ENCODE measurements at regions not wholly inside any gene's neighbourhood (a gene's known extent, or its start where the extent isn't known, plus 50 kb on each side); places are given as distances from the start of the nearest gene placed in this dataset.
A peak's percentile ranks its signal among the peaks of the same experiment; 100 is the strongest.

DNA sequence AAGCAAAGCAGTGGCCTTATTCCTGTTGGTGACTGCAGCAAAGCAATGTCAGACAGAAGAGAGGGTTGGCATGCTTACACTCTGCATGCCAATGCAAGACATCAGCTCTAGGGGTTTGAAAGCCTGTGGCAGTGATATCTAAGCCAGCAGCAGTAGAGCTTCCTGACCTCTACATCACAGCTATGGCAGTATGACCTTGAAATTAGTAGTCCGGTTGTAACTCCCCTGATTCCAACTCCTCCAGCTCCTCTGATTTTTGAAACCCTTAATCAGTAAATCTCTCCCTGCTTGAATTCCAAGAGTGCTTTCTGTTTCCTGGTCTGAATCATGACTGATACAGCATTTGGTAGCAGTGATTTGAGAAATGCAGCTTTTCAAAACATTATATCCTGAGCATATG lies 60.0 kb upstream of the LRP1B start:
- Histone ChIP-seq H3K27me3 (no peaks in the 10 kb centered on the region), H3K36me3 (no peaks in the 10 kb centered on the region), H3K9me3 (no peaks in the 10 kb centered on the region), H3K27ac (no peak overlapping the region), H3K4me3 (no peak overlapping the region), H3K4me1 (no peaks in the 10 kb centered on the region)
- no peak for DNase-seq (ENCODE audit: low spot score in 2 of 2)
- WGBS = 37% methylated on average over 1 of the region's 1 CpG
- TF ChIP-seq EP300 (IDR thresholded peaks at IDR 0.05) (no peak), POLR2A (IDR thresholded peaks at IDR 0.05) (no peak), POLR2AphosphoS5 (IDR thresholded peaks at IDR 0.05) (no peak)
- TF ChIP-seq, protein P1, sequence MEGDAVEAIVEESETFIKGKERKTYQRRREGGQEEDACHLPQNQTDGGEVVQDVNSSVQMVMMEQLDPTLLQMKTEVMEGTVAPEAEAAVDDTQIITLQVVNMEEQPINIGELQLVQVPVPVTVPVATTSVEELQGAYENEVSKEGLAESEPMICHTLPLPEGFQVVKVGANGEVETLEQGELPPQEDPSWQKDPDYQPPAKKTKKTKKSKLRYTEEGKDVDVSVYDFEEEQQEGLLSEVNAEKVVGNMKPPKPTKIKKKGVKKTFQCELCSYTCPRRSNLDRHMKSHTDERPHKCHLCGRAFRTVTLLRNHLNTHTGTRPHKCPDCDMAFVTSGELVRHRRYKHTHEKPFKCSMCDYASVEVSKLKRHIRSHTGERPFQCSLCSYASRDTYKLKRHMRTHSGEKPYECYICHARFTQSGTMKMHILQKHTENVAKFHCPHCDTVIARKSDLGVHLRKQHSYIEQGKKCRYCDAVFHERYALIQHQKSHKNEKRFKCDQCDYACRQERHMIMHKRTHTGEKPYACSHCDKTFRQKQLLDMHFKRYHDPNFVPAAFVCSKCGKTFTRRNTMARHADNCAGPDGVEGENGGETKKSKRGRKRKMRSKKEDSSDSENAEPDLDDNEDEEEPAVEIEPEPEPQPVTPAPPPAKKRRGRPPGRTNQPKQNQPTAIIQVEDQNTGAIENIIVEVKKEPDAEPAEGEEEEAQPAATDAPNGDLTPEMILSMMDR (IDR thresholded peaks at IDR 0.05) = no peak

DNA sequence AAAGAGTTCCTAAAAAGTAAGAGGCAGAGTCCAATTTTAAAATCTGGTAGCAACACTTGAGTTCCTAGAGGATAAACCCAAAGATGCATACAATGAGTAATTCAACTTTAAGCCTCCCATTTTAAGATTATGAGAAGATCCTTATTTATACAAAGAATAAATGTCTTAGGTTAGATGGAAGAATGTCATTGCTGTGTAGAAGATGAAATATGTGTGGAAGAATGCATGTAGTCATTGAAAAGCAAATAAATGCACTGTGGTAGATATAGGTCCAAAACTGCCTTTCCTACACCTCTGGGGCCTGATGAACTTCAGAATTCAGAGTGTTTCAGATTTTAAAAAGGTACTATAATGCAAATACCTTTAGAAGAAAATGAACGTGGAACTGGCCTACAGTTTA lies 58.7 kb upstream of the LRP1B start:
- Histone ChIP-seq H3K4me1 (no peaks in the 10 kb centered on the region), H3K4me3 (no peak overlapping the region), H3K27me3 (no peaks in the 10 kb centered on the region), H3K36me3 (no peaks in the 10 kb centered on the region), H3K27ac (no peak overlapping the region), H3K9me3 (no peaks in the 10 kb centered on the region)
- no peak for DNase-seq (ENCODE audit: low spot score in 2 of 2)
- 78% methylated on average over 1 of the region's 1 CpG for WGBS
- TF ChIP-seq, protein P1 (IDR thresholded peaks at IDR 0.05) = no peak
- TF ChIP-seq POLR2A (IDR thresholded peaks at IDR 0.05) (no peak), POLR2AphosphoS5 (IDR thresholded peaks at IDR 0.05) (no peak), EP300 (IDR thresholded peaks at IDR 0.05) (no peak)

DNA sequence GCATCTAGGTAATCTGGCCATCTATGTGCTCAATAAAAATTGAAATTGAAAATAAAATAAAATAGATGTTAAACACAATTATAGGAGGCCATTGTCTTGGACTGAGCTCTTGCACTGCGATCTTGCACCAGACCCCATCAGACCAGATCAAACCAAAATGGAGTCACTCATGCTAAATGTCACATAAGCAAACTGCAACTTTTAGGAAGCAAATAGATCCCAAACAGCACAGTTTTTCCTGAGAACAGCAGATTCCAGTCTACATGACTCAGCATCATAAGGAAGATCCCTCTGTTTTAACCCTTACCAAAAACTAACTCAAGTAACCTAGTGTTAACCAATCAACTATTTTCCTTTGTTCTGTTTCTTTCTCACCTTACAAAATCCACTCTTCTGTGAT lies 57.7 kb upstream of the LRP1B start:
- WGBS = 97% methylated on average over 1 of the region's 1 CpG
- H3K36me3 ChIP-seq = no peaks in the 10 kb centered on the region
- no peak for TF ChIP-seq POLR2AphosphoS5 (IDR thresholded peaks at IDR 0.05)
- TF ChIP-seq POLR2A (IDR thresholded peaks at IDR 0.05) = no peak
- TF ChIP-seq EP300 (IDR thresholded peaks at IDR 0.05) = no peak
- TF ChIP-seq, protein P1 (IDR thresholded peaks at IDR 0.05) = no peak
- H3K27me3 ChIP-seq = no peaks in the 10 kb centered on the region
- no peaks in the 10 kb centered on the region for H3K4me1 ChIP-seq
- no peak overlapping the region for H3K4me3 ChIP-seq
- no peak for DNase-seq (ENCODE audit: low spot score in 2 of 2)
- no peak overlapping the region for H3K27ac ChIP-seq
- H3K9me3 ChIP-seq = no peaks in the 10 kb centered on the region

DNA sequence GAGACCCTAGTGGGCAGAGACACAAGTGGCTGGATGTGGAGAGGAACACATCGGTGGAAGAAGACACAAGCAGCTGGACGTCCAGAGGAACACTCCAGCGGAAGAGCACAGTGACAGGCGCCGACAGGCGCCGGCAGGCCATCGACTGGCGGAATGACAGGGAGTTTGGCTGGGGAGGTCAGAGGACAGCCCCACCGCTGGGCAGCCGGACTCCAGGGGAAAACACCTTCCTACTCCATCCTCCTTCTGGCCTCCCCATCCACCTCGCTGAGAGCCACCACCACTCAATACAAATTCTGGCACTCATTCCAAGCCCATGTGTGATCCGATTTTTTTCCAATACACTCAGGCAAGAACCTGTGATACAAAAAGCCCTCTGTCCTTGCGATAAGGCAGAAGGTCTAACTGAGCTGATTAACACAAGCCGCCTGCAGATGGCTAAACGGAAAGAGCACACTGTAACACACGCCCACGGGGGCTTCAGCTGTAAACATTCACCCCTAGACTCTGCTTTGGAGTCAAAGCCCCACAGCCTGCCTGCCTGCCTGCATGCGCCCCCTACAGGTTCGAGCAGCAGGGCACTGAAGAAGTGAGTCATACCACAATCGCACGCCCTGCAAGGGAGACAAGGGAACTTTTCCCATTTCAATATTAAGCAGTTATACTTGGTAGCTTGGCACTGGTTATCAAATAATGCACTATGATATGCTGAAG lies 50.2 kb upstream of the LRP1B start:
- Histone ChIP-seq H3K4me1 (no peaks in the 10 kb centered on the region), H3K36me3 (no peaks in the 10 kb centered on the region), H3K9me3 (no peaks in the 10 kb centered on the region), H3K27ac (no peak overlapping the region), H3K27me3 (no peaks in the 10 kb centered on the region), H3K4me3 (no peak overlapping the region)
- no peak for DNase-seq (ENCODE audit: low spot score in 2 of 2)
- no peak for TF ChIP-seq POLR2A (IDR thresholded peaks at IDR 0.05)
- TF ChIP-seq, protein P1 (IDR thresholded peaks at IDR 0.05) = peak in 1 of 2 donors; percentile 10
- WGBS = 68% methylated on average over 22 of the region's 22 CpGs
